ENCODE measurements at regions not wholly inside any gene's neighbourhood (a gene's known extent, or its start where the extent isn't known, plus 50 kb on each side); places are given as distances from the start of the nearest gene placed in this dataset.

- DNase-seq (no peak), ATAC-seq (ENCODE audit: low read depth) (no peak)
- Mint-ChIP-seq H3K27ac (no peak overlapping the region), H3K9me3 (ENCODE audit: insufficient read depth) (no peaks in the 10 kb centered on the region), H3K27me3 (no peaks in the 10 kb centered on the region), H3K4me1 (no peaks in the 10 kb centered on the region), H3K4me3 (no peak overlapping the region)
- ChIA-PET CTCF (no interaction called here), POLR2A (no interaction called here)
- Histone ChIP-seq H3K27ac (ENCODE audit: low read length in 2 of 2) (no peak overlapping the region), H3K9me3 (ENCODE audit: control extremely low read depth in 1 of 3, control insufficient read depth in 2 of 3, insufficient read depth in 1 of 3, low read length in 2 of 3) (no peaks in the 10 kb centered on the region), H4K20me1 (ENCODE audit: control insufficient read depth, insufficient read depth, low read length, poor library complexity, severe bottlenecking) (no peaks in the 10 kb centered on the region), H3K4me2 (replicated peaks; ENCODE audit: low read depth, low read length, poor library complexity, severe bottlenecking) (no peak overlapping the region), H3K36me3 (replicated peaks in 1 of 2; ENCODE audit: control extremely low read depth in 1 of 2, control insufficient read depth in 1 of 2, extremely low read depth in 1 of 2, insufficient read depth in 2 of 2, low read length in 1 of 2) (no peaks in the 10 kb centered on the region), H3K79me2 (ENCODE audit: control insufficient read depth, insufficient read depth, low read length) (no peaks in the 10 kb centered on the region), H2AFZ (ENCODE audit: insufficient read depth, low read depth, low read length, poor library complexity, severe bottlenecking) (no peak overlapping the region), H3K4me3 (ENCODE audit: control extremely low read depth in 1 of 5, extremely low read depth in 1 of 5, insufficient read depth in 1 of 5, low read depth in 2 of 5, low read length in 4 of 5) (no peak overlapping the region), H3K9ac (ENCODE audit: low read length) (no peak overlapping the region), H3K4me1 (ENCODE audit: control insufficient read depth in 2 of 2, insufficient read depth in 2 of 2, low read length in 2 of 2) (no peaks in the 10 kb centered on the region), H3K27me3 (replicated peaks in 1 of 4; ENCODE audit: control extremely low read depth in 1 of 4, control insufficient read depth in 3 of 4, insufficient read depth in 4 of 4, low read length in 3 of 4) (peaks cover 0 to 3% (median 0%) of the 10 kb centered on the region in 4 experiments)
- TF ChIP-seq CTCF (IDR thresholded peaks at IDR 0.05) (no peak), EZH2 (IDR thresholded peaks at IDR 0.05; ENCODE audit: borderline replicate concordance, insufficient read depth, low read depth, low read length, poor library complexity, severe bottlenecking) (no peak)
- intact Hi-C loops (cut with micrococcal nuclease), result no loop called here
- no CpG with 5 or more reads among the region's 3 CpGs for WGBS (ENCODE audit: insufficient coverage)
Measured at GRCh38 chr15:47431501-47431900, 285.8 kb upstream of the SEMA6D start.

GRCh38 chr15:47432826-47433225 is 284.5 kb upstream of the SEMA6D start:
- DNase-seq (no peak), ATAC-seq (ENCODE audit: low read depth) (no peak)
- intact Hi-C loops (cut with micrococcal nuclease), result no loop called here
- no peaks in the 10 kb centered on the region for H3K27me3 Mint-ChIP-seq
- Histone ChIP-seq H3K27me3 (replicated peaks in 1 of 4; ENCODE audit: control extremely low read depth in 1 of 4, control insufficient read depth in 3 of 4, insufficient read depth in 4 of 4, low read length in 3 of 4) (peaks cover 0 to 3% (median 0%) of the 10 kb centered on the region in 4 experiments), H3K9me3 (ENCODE audit: control extremely low read depth in 1 of 3, control insufficient read depth in 2 of 3, insufficient read depth in 1 of 3, low read length in 2 of 3) (no peaks in the 10 kb centered on the region), H3K36me3 (replicated peaks in 1 of 2; ENCODE audit: control extremely low read depth in 1 of 2, control insufficient read depth in 1 of 2, extremely low read depth in 1 of 2, insufficient read depth in 2 of 2, low read length in 1 of 2) (no peaks in the 10 kb centered on the region), H3K4me2 (replicated peaks; ENCODE audit: low read depth, low read length, poor library complexity, severe bottlenecking) (no peak overlapping the region), H3K79me2 (ENCODE audit: control insufficient read depth, insufficient read depth, low read length) (no peaks in the 10 kb centered on the region), H3K9ac (ENCODE audit: low read length) (no peak overlapping the region), H4K20me1 (ENCODE audit: control insufficient read depth, insufficient read depth, low read length, poor library complexity, severe bottlenecking) (no peaks in the 10 kb centered on the region), H3K27ac (ENCODE audit: low read length in 2 of 2) (no peak overlapping the region), H3K4me1 (ENCODE audit: control insufficient read depth in 2 of 2, insufficient read depth in 2 of 2, low read length in 2 of 2) (no peaks in the 10 kb centered on the region), H3K4me3 (ENCODE audit: control extremely low read depth in 1 of 5, extremely low read depth in 1 of 5, insufficient read depth in 1 of 5, low read depth in 2 of 5, low read length in 4 of 5) (no peak overlapping the region), H2AFZ (ENCODE audit: insufficient read depth, low read depth, low read length, poor library complexity, severe bottlenecking) (no peak overlapping the region)
- POLR2A ChIA-PET, result no interaction called here
- CTCF ChIA-PET, result no interaction called here
- H3K9me3 Mint-ChIP-seq (ENCODE audit: insufficient read depth), result no peaks in the 10 kb centered on the region
- H3K4me3 Mint-ChIP-seq, result no peak overlapping the region
- no peak overlapping the region for H3K27ac Mint-ChIP-seq
- H3K4me1 Mint-ChIP-seq, result no peaks in the 10 kb centered on the region
- TF ChIP-seq EZH2 (IDR thresholded peaks at IDR 0.05; ENCODE audit: borderline replicate concordance, insufficient read depth, low read depth, low read length, poor library complexity, severe bottlenecking), result no peak
- no peak for TF ChIP-seq CTCF (IDR thresholded peaks at IDR 0.05)

Data from B cell (primary cell).